Naive thymus-derived CD4-positive, alpha-beta T cell (primary cell): ENCODE measurements at regions not wholly inside any gene's neighbourhood (a gene's known extent, or its start where the extent isn't known, plus 50 kb on each side); places are given as distances from the start of the nearest gene placed in this dataset.

Experiments
- ATAC-seq: fragments of 150-1000 bp; cut with Tn5 transposase; 2 replicates; pipeline ENCODE4 v1.10.0; 2021; ENCODE audit warnings: mild to moderate bottlenecking, moderate library complexity
- CTCF ChIA-PET: fragments of 350-600 bp; sonication (Branson Sonifier 250); formaldehyde crosslinking; loops from one replicate; lab custom pipeline; 2021; ENCODE audit warnings: antibody characterized with exemption; lab: Charles Lee
- POLR2A ChIA-PET: fragments of 350-600 bp; sonication (Branson Sonifier 250); formaldehyde crosslinking; loops from one replicate; lab custom pipeline; 2021; ENCODE audit warnings: antibody characterized with exemption, inconsistent platforms; lab: Charles Lee
- DNase-seq, 9 donors: peaks; one replicate each; pipeline versions ENCODE4 v3.0.0 to v3.0.0-alpha.2; 2020 to 2022; ENCODE audit warnings: mixed read lengths in 1 of 9
- H3K27ac ChIP-seq: one replicate; pipeline ENCODE4 v1.7.0; 2013; ENCODE audit warnings: mild to moderate bottlenecking, low read depth, low read length, moderate library complexity
- H3K27me3 ChIP-seq, 2 donors: one replicate each; pipeline ENCODE4 v1.7.0; 2013; ENCODE audit warnings: low read length in 2 of 2, mild to moderate bottlenecking in 2 of 2, moderate library complexity in 2 of 2; ENCODE audit not compliant: control insufficient read depth in 2 of 2, insufficient read depth in 2 of 2
- H3K36me3 ChIP-seq, 3 experiments: 1 replicate in 2 of 3; 2 replicates in 1 of 3; pipeline ENCODE4 v1.7.0; 2013; ENCODE audit warnings: low read length in 3 of 3, mild to moderate bottlenecking in 3 of 3, moderate library complexity in 1 of 3; ENCODE audit not compliant: insufficient read depth in 3 of 3, control insufficient read depth in 2 of 3
- H3K4me1 ChIP-seq, 2 donors: one replicate each; pipeline ENCODE4 v1.7.0; 2013; ENCODE audit warnings: low read length in 2 of 2, mild to moderate bottlenecking in 2 of 2, moderate library complexity in 1 of 2; ENCODE audit not compliant: control insufficient read depth in 2 of 2, insufficient read depth in 2 of 2
- H3K4me3 ChIP-seq: 2 replicates; pipeline ENCODE4 v1.7.0; 2013; ENCODE audit warnings: mild to moderate bottlenecking, low read length
- H3K9me3 ChIP-seq, 3 experiments: 1 replicate in 2 of 3; 2 replicates in 1 of 3; pipeline ENCODE4 v1.7.0; 2013; ENCODE audit warnings: low read length in 3 of 3; ENCODE audit not compliant: control insufficient read depth in 2 of 3
- H3K27ac Mint-ChIP-seq, 9 donors: one replicate each; pipeline ENCODE4 v1.8.0; 2020 to 2022; ENCODE audit warnings: mixed read lengths in 9 of 9, mild to moderate bottlenecking in 8 of 9, moderate library complexity in 5 of 9, inconsistent platforms in 2 of 9
- H3K27me3 Mint-ChIP-seq, 5 donors: one replicate each; pipeline ENCODE4 v1.8.0; 2021 to 2022; ENCODE audit warnings: mixed read lengths in 5 of 5, mild to moderate bottlenecking in 1 of 5
- H3K36me3 Mint-ChIP-seq, 5 donors: one replicate each; pipeline ENCODE4 v1.8.0; 2020 to 2022; ENCODE audit warnings: mixed read lengths in 5 of 5, mild to moderate bottlenecking in 3 of 5, inconsistent platforms in 1 of 5
- H3K4me1 Mint-ChIP-seq, 7 donors: one replicate each; pipeline ENCODE4 v1.8.0; 2020 to 2022; ENCODE audit warnings: mixed read lengths in 7 of 7, mild to moderate bottlenecking in 3 of 7, inconsistent platforms in 1 of 7
- H3K4me3 Mint-ChIP-seq, 10 donors: one replicate each; pipeline ENCODE4 v1.8.0; 2020 to 2022; ENCODE audit warnings: mild to moderate bottlenecking in 10 of 10, mixed read lengths in 10 of 10, moderate library complexity in 6 of 10, inconsistent platforms in 2 of 10
- H3K9me3 Mint-ChIP-seq, 11 donors: one replicate each; pipeline ENCODE4 v1.8.0; 2020 to 2022; ENCODE audit warnings: mixed read lengths in 11 of 11, mild to moderate bottlenecking in 4 of 11, inconsistent platforms in 1 of 11, moderate library complexity in 1 of 11
- intact Hi-C, 2 donors: fragments of 100-400 bp; cut with micrococcal nuclease; formaldehyde crosslinking; loops; one replicate each; pipeline ENCODE4 v1.15.1; 2023

DNA sequence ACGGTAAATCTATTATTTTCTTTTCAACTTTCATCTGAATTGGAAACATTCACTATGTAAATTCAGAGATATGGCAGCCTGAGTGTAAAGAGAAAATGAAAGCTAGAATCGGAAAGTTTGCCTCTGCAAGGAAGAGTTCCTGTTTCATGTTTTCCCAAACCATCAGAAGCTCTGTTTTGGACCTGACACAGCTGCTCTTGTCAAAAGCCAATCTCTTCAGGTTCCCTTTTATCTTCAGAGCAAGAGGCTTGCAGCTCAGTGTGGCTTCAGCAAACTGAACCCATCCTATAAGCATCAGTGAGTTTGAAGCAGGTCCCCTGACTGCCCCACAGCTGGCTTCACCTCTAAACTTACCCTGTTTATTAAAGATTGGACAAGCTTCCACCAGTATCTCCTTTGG is 1099.7 kb downstream of the DTWD2 start:
- Histone ChIP-seq H3K4me3 (no peak overlapping the region), H3K9me3 (no peaks in the 10 kb centered on the region), H3K4me1 (no peaks in the 10 kb centered on the region), H3K27me3 (no peaks in the 10 kb centered on the region), H3K27ac (no peak overlapping the region), H3K36me3 (no peaks in the 10 kb centered on the region)
- H3K27ac Mint-ChIP-seq = peak overlapping the region in 2 of 9 donors; percentile 12 to 66
- H3K4me1 Mint-ChIP-seq = peaks cover 0 to 18% (median 0%) of the 10 kb centered on the region in 7 donors
- ATAC-seq (peak; percentile 41), DNase-seq (no peak)
- peaks cover 0 to 3% (median 0%) of the 10 kb centered on the region in 5 donors for H3K36me3 Mint-ChIP-seq
- intact Hi-C loops = no loop called here
- ChIA-PET POLR2A (no interaction called here), CTCF (no interaction called here)
- H3K27me3 Mint-ChIP-seq = no peaks in the 10 kb centered on the region
- H3K4me3 Mint-ChIP-seq = peak overlapping the region in 2 of 10 donors; percentile 36 to 44
- peaks cover 0 to 12% (median 2%) of the 10 kb centered on the region in 11 donors for H3K9me3 Mint-ChIP-seq

DNA sequence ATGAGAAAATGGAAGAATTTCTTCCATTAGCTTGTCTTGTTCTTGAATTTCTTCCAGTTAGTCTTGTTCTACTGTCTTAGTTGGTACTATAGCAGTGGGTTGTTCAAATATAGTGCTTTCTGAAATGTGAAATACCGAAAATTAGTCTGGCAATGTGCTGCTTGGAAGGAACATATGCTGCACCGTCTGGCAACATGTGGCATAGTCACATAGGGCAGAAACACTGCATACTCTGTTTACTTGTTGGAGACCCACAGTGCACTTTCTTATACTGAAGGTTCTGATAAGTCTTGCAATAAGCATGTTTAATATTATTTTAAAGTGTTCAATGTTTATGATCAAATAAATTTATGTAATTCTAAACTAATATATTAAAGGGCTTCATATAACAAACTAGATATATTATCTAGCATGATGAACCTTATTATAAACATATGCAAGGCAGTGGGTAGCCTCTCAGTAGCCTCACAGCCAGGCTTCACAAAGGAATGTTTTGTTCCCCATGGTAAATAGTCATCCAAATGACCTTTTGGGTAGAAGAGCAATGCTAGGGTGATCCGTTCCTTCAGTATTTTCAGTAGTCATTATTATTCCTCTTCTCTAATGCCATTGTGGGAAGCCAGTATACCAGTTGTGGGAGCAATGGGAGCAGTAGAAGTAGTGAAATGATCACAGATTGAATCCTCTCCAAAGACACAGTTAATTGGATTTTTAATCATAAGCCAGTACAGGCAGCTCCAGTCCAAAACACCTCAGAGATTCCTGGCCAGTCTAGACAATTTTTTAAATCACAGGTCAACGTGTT is 1106.7 kb downstream of the DTWD2 start:
- no peaks in the 10 kb centered on the region for H3K27me3 ChIP-seq
- H3K4me3 ChIP-seq = no peak overlapping the region
- no peak overlapping the region for H3K27ac ChIP-seq
- no peaks in the 10 kb centered on the region for H3K4me1 ChIP-seq
- ATAC-seq = no peak
- no peak overlapping the region for H3K4me3 Mint-ChIP-seq
- no peaks in the 10 kb centered on the region for H3K36me3 Mint-ChIP-seq
- no peak for DNase-seq
- H3K9me3 ChIP-seq = no peaks in the 10 kb centered on the region
- intact Hi-C loops = no loop called here
- H3K36me3 ChIP-seq = no peaks in the 10 kb centered on the region
- H3K27me3 Mint-ChIP-seq = no peaks in the 10 kb centered on the region
- H3K9me3 Mint-ChIP-seq = peaks cover 0 to 10% (median 2%) of the 10 kb centered on the region in 11 donors
- H3K4me1 Mint-ChIP-seq = no peaks in the 10 kb centered on the region
- ChIA-PET CTCF (no interaction called here), POLR2A (no interaction called here)
- no peak overlapping the region for H3K27ac Mint-ChIP-seq

DNA sequence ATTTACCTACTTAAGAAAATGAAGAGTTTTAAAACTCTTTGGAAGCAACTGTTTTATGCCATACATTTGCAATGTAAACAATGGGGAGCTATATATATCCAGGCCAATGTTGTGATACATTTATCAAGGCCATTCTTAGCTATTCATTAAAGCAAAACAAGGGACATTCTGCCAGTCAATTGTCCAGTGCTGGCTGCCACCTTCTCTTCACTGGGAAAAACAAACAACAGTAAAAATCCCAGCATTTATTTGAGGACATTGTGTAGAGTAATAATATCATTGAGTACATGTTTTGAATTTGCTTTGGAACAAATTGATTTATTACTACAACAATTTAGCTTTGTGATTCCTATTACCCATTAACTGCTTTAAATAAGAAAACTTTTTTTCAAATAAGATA is 1107.4 kb downstream of the DTWD2 start:
- no peaks in the 10 kb centered on the region for H3K4me1 Mint-ChIP-seq
- POLR2A ChIA-PET = no interaction called here
- Histone ChIP-seq H3K9me3 (no peaks in the 10 kb centered on the region), H3K36me3 (no peaks in the 10 kb centered on the region), H3K27me3 (no peaks in the 10 kb centered on the region), H3K4me3 (no peak overlapping the region), H3K27ac (no peak overlapping the region), H3K4me1 (no peaks in the 10 kb centered on the region)
- H3K36me3 Mint-ChIP-seq = no peaks in the 10 kb centered on the region
- H3K4me3 Mint-ChIP-seq = no peak overlapping the region
- DNase-seq (no peak), ATAC-seq (no peak)
- intact Hi-C loops = no loop called here
- CTCF ChIA-PET = no interaction called here
- H3K27ac Mint-ChIP-seq = no peak overlapping the region
- H3K27me3 Mint-ChIP-seq = no peaks in the 10 kb centered on the region
- peaks cover 0 to 8% (median 0%) of the 10 kb centered on the region in 11 donors for H3K9me3 Mint-ChIP-seq

DNA sequence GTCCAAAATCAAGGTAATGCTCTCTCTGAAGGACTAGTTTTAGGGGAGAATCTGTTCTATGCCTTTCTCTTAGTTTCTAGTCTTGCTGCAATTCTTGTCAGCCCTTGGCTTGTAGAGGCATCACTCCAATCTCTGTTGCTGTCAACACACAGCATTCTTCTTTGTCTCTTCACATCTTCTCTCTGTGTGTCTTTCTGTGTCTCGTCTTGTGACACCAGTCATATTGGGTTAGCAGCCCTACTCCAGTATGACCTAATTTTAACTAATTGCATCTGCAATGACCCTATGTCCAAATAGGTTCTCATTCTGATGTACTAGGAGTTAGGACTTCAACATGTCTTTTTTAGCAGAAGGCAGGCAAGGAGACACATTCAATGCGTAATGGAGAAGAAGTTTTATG is 1110.6 kb downstream of the DTWD2 start:
- H3K36me3 ChIP-seq = no peaks in the 10 kb centered on the region
- H3K27me3 ChIP-seq = no peaks in the 10 kb centered on the region
- intact Hi-C loops = no loop called here
- H3K4me1 ChIP-seq = no peaks in the 10 kb centered on the region
- ChIA-PET POLR2A (no interaction called here), CTCF (no interaction called here)
- no peaks in the 10 kb centered on the region for H3K9me3 ChIP-seq
- no peak overlapping the region for H3K4me3 Mint-ChIP-seq
- H3K27ac Mint-ChIP-seq = no peak overlapping the region
- ATAC-seq = no peak
- H3K36me3 Mint-ChIP-seq = no peaks in the 10 kb centered on the region
- H3K9me3 Mint-ChIP-seq = peaks cover 0 to 5% (median 2%) of the 10 kb centered on the region in 11 donors
- H3K4me3 ChIP-seq = no peak overlapping the region
- no peaks in the 10 kb centered on the region for H3K4me1 Mint-ChIP-seq
- H3K27ac ChIP-seq = no peak overlapping the region
- no peak for DNase-seq
- H3K27me3 Mint-ChIP-seq = no peaks in the 10 kb centered on the region

DNA sequence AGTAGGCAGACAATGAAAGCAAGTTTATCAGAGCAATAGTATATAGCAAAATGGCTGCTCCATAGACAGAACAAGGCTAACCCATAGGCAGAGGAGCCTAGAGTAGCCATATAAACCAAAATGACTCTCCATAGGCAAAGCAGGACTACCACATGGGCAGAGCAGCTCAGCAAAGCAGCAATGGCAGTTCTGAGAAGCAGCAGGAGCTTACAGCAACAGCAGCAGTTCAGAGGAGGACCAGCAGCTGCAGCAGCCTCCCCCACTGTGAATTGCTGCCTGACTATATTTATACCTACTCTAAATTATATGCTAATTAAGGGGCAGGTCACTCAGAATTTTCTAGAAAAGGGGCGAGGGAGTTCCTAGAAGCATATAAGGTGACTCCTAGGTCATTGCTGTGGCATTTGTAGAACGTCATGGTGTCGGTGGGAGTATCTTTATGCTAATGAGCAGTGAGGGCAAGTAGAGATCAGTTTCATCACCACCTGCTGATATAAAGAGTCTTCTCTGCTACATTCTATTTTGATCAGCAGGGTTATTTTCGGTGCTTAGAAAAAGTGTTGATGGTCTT is 1115.5 kb downstream of the DTWD2 start:
- no peaks in the 10 kb centered on the region for H3K27me3 ChIP-seq
- intact Hi-C loops = no loop called here
- no peaks in the 10 kb centered on the region for H3K36me3 Mint-ChIP-seq
- no peaks in the 10 kb centered on the region for H3K9me3 ChIP-seq
- H3K9me3 Mint-ChIP-seq = peaks cover 0 to 10% (median 3%) of the 10 kb centered on the region in 11 donors
- no peaks in the 10 kb centered on the region for H3K36me3 ChIP-seq
- no peak overlapping the region for H3K27ac ChIP-seq
- no peak overlapping the region for H3K27ac Mint-ChIP-seq
- DNase-seq (no peak), ATAC-seq (no peak)
- H3K4me3 Mint-ChIP-seq = no peak overlapping the region
- no peak overlapping the region for H3K4me3 ChIP-seq
- POLR2A ChIA-PET = no interaction called here
- H3K4me1 Mint-ChIP-seq = no peaks in the 10 kb centered on the region
- CTCF ChIA-PET = no interaction called here
- H3K27me3 Mint-ChIP-seq = no peaks in the 10 kb centered on the region
- H3K4me1 ChIP-seq = no peaks in the 10 kb centered on the region

DNA sequence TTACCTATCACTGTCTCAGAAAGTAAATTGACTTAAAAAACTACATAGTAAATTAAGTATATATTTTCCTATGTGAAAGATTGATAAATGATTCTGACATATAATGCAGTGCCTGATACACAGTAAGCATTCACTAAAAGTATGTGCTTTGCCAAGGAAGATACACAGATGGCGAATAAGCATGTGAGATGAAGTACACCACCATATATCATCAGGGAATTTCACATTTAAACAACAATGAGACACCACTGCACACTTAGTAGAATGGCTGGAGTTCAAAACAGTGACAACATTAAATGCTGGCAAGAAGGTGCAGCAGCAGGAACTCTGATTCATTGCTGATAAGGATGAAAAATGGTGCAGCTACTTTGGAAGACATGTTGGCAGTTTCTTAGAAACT is 1118.8 kb downstream of the DTWD2 start:
- Mint-ChIP-seq H3K36me3 (no peaks in the 10 kb centered on the region), H3K9me3 (peaks cover 0 to 10% (median 1%) of the 10 kb centered on the region in 11 donors), H3K27me3 (no peaks in the 10 kb centered on the region), H3K27ac (no peak overlapping the region), H3K4me1 (no peaks in the 10 kb centered on the region), H3K4me3 (no peak overlapping the region)
- no peaks in the 10 kb centered on the region for H3K4me1 ChIP-seq
- no peak for DNase-seq
- no peaks in the 10 kb centered on the region for H3K9me3 ChIP-seq
- ATAC-seq = no peak
- H3K36me3 ChIP-seq = no peaks in the 10 kb centered on the region
- ChIA-PET POLR2A (no interaction called here), CTCF (interaction anchor here (0.7 kb wide), 1 partner anchor 483 kb away, joined by 4 read pairs; no protein-coding TSS in a partner anchor)
- no peak overlapping the region for H3K4me3 ChIP-seq
- intact Hi-C loops = no loop called here
- H3K27ac ChIP-seq = no peak overlapping the region
- H3K27me3 ChIP-seq = no peaks in the 10 kb centered on the region
